ENCODE measurements at regions not wholly inside any gene's neighbourhood (a gene's known extent, or its start where the extent isn't known, plus 50 kb on each side); places are given as distances from the start of the nearest gene placed in this dataset.

- TF ChIP-seq CTCF (IDR thresholded peaks at IDR 0.05): no peak
- H3K27ac ChIP-seq: peak overlapping the region in 1 of 2 donors; percentile 52
- no peak overlapping the region for H3K4me3 ChIP-seq
- no peak for DNase-seq (ENCODE audit: low spot score)
These were observed 431.6 kb upstream of the NPVF start for GRCh38 chr7:25659841-25660240.

- DNase-seq (ENCODE audit: low spot score): no peak
- no peak for TF ChIP-seq CTCF (IDR thresholded peaks at IDR 0.05)
- Histone ChIP-seq H3K4me3 (no peak overlapping the region), H3K27ac (peak overlapping the region in 1 of 2 donors; percentile 14)
These were observed 434.8 kb upstream of the NPVF start for GRCh38 chr7:25662841-25663800.

DNA sequence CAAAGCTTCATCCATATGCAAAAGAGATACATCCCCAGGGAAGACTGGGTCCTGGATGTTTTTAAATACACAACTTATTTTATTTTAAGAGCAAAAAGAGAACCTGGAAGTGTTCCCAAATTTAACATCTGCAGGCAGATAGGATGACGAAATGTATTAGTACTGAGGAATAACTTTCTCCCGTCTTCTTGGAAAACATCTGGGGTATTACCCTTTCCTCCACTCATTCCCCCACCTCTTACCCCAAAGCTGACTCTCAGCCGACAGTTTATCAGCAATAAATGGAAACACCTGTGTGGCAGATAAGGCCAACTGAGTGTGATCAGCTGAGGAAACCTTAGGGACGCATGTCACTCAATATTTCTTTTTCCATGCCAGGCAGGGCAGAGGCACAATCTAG, 435.6 kb upstream of the NPVF start:
- no peak overlapping the region for H3K4me3 ChIP-seq
- TF ChIP-seq CTCF (IDR thresholded peaks at IDR 0.05): no peak
- H3K27ac ChIP-seq: peak overlapping the region in 1 of 2 donors; percentile 25
- no peak for DNase-seq (ENCODE audit: low spot score)

DNA sequence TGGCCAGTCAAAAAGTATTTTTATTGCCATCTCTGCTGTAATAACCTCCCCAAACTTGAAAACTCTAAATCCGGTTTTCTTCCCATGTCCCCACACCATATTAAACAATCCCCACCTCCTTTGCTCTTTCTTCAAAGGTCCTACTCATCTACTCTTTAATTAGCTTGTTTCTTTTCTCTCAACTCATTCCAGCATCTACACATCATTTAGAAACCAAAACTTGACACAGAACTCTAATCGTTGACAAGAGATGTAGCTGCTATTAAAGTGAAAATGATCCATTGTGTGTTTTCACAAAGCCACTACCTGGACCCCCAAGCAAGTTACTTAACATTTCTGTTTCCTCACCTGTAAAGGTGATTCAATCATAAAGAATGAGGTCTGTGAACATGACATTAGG, 436.3 kb upstream of the NPVF start:
- Histone ChIP-seq H3K27ac (no peak overlapping the region), H3K4me3 (no peak overlapping the region)
- no peak for TF ChIP-seq CTCF (IDR thresholded peaks at IDR 0.05)
- no peak for DNase-seq (ENCODE audit: low spot score)

GRCh38 chr7:25665374-25665773, 437.1 kb upstream of the NPVF start:
- Histone ChIP-seq H3K27ac (no peak overlapping the region), H3K4me3 (no peak overlapping the region)
- no peak for DNase-seq (ENCODE audit: low spot score)
- TF ChIP-seq CTCF (IDR thresholded peaks at IDR 0.05): no peak

DNA sequence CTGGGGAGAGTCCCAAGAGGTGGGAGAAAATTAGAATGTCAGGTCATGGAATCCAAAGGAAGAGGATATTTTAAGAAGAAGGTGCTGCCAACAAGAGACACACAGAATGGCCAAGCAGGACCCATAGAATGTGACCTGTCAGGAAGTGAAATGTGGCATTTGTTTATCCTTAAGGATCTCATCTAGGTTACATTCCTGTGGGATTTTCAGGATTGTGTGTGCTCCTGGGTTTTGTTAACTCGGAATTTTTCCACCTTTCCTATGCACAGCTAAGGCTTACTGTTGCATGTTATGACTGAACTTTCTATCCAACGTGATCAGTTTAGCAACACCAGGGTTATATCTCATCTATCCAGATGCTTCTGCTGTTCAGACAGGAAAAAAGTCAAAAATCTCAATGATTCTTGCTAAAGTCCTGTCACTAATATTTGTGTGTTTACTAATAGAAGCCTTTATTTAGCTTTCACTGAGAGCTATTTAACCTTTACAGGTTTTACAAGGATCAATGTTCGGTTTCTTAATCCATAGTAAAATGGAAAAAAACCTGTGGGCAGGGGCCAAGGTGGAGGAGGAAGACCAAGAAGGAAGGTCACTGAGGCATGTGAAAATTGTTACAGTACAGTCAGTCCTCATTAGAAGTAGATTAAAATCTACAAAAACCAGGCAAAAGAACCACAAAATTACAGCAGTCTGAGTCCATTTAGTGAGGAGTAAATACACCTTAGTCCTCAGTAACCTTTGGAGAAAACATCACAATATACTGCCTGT, 437.8 kb upstream of the NPVF start:
- no peak overlapping the region for H3K4me3 ChIP-seq
- H3K27ac ChIP-seq: no peak overlapping the region
- no peak for TF ChIP-seq CTCF (IDR thresholded peaks at IDR 0.05)
- no peak for DNase-seq (ENCODE audit: low spot score)
